ENCODE measurements at regions not wholly inside any gene's neighbourhood (a gene's known extent, or its start where the extent isn't known, plus 50 kb on each side); places are given as distances from the start of the nearest gene placed in this dataset.
"Not testable (repeated sequence)": the region's sequence is repeated elsewhere in the genome, so short reads cannot be mapped to it uniquely, and the experiment has no call there.

- no peak overlapping the region for H3K27ac ChIP-seq
- no peaks in the 10 kb centered on the region for H3K9me3 ChIP-seq (ENCODE audit: low read depth, low read length)
- H3K9ac ChIP-seq (ENCODE audit: insufficient read length): no peak overlapping the region
- H3K36me3 ChIP-seq (ENCODE audit: insufficient read depth, low read length): no peaks in the 10 kb centered on the region
- TF ChIP-seq FOXP2 (optimal IDR thresholded peaks at IDR 0.05; ENCODE audit: control extremely low read depth, extremely low read length, insufficient read depth): no peak
- TF ChIP-seq EZH2 (IDR thresholded peaks at IDR 0.05): no peak
- TF ChIP-seq POLR2AphosphoS5 (IDR thresholded peaks at IDR 0.05; ENCODE audit: borderline replicate concordance, low read depth, low read length): no peak
- no peak for DNase-seq (ENCODE audit: low read depth, low spot score)
- no peak overlapping the region for H3K4me3 ChIP-seq
Observed at GRCh38 chr20:63136296-63136695, 79.6 kb downstream of the YTHDF1 start.

- H3K9ac ChIP-seq (ENCODE audit: insufficient read length): no peak overlapping the region
- no peaks in the 10 kb centered on the region for H3K36me3 ChIP-seq (ENCODE audit: insufficient read depth, low read length)
- no peak for DNase-seq (ENCODE audit: low read depth, low spot score)
- no peak overlapping the region for H3K4me3 ChIP-seq
- H3K9me3 ChIP-seq (ENCODE audit: low read depth, low read length): no peaks in the 10 kb centered on the region
- TF ChIP-seq FOXP2 (optimal IDR thresholded peaks at IDR 0.05; ENCODE audit: control extremely low read depth, extremely low read length, insufficient read depth) (no peak), POLR2AphosphoS5 (IDR thresholded peaks at IDR 0.05; ENCODE audit: borderline replicate concordance, low read depth, low read length) (no peak), EZH2 (IDR thresholded peaks at IDR 0.05) (no peak)
- H3K27ac ChIP-seq: no peak overlapping the region
Observed at GRCh38 chr20:63135411-63135810, 80.5 kb downstream of the YTHDF1 start.

DNA sequence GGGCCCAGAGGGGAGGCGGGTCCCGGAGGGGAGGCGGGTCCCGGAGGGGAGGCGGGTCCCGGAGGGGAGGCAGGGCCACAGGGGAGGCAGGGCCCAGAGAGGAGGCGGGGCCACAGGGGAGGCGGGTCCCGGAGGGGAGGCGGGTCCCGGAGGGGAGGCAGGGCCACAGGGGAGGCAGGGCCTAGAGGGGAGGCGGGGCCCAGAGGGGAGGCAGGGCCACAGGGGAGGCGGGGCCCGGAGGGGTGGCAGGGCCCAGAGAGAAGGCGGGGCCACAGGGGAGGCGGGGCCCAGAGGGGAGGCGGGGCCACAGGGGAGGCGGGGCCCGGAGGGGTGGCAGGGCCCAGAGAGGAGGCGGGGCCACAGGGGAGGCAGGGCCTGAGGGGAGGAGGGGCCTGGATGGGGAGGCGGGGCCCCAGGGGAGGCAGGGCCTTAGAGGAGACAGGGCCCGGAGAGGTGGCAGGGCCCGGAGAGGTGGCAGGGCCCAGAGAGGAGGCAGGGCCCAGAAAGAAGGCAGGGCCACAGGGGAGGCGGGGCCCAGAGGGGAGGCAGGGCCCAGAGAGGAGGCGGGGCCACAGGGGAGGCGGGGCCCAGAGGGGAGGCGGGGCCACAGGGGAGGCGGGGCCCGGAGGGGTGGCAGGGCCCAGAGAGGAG lies 81.1 kb downstream of the YTHDF1 start:
- DNase-seq (ENCODE audit: low read depth, low spot score); H3K4me3 ChIP-seq; H3K36me3 ChIP-seq (ENCODE audit: insufficient read depth, low read length); H3K27ac ChIP-seq; H3K9ac ChIP-seq (ENCODE audit: insufficient read length); H3K9me3 ChIP-seq (ENCODE audit: low read depth, low read length): not testable (repeated sequence)

- H3K9ac ChIP-seq (ENCODE audit: insufficient read length): no peak overlapping the region
- no peak overlapping the region for H3K27ac ChIP-seq
- no peaks in the 10 kb centered on the region for H3K9me3 ChIP-seq (ENCODE audit: low read depth, low read length)
- TF ChIP-seq FOXP2 (optimal IDR thresholded peaks at IDR 0.05; ENCODE audit: control extremely low read depth, extremely low read length, insufficient read depth) (no peak), EZH2 (IDR thresholded peaks at IDR 0.05) (no peak), POLR2AphosphoS5 (IDR thresholded peaks at IDR 0.05; ENCODE audit: borderline replicate concordance, low read depth, low read length) (no peak)
- DNase-seq (ENCODE audit: low read depth, low spot score): no peak
- H3K36me3 ChIP-seq (ENCODE audit: insufficient read depth, low read length): no peaks in the 10 kb centered on the region
- no peak overlapping the region for H3K4me3 ChIP-seq
Observed at GRCh38 chr20:63134201-63134612, 81.7 kb downstream of the YTHDF1 start.

DNA sequence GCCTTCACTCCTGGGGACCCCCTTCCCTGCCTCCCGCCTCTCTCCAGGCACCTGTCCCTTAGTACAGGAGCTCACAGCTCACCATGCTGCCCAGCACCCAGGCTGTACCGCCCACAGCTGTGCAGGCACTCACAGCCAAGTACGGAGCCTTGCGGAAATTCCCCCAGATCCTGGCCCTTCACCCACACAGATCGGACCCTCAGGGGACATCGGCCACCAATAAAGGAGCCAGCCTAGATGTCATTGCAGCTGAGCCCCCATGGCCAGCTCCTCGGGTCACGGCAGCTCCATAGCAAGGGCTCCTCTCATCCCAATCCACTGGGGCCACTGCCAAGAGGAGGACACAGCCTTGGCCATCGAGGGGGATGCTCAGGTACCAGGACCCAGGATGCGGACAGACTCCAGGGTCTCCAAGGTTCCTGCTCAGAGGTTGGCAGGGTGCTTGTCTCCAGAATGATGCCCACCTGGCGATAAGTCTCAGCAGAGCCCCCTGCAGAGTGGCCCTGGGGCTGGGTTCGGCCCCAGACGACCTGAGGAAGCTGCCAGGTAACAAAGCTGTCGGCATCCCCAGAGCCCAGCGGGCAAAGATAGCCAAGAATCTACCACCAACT lies 82.3 kb downstream of the YTHDF1 start:
- Histone ChIP-seq H3K36me3 (ENCODE audit: insufficient read depth, low read length) (no peaks in the 10 kb centered on the region), H3K27ac (no peak overlapping the region), H3K9ac (ENCODE audit: insufficient read length) (no peak overlapping the region), H3K4me3 (no peak overlapping the region), H3K9me3 (ENCODE audit: low read depth, low read length) (no peaks in the 10 kb centered on the region)
- no peak for DNase-seq (ENCODE audit: low read depth, low spot score)
- TF ChIP-seq POLR2AphosphoS5 (IDR thresholded peaks at IDR 0.05; ENCODE audit: borderline replicate concordance, low read depth, low read length): no peak
- TF ChIP-seq FOXP2 (optimal IDR thresholded peaks at IDR 0.05; ENCODE audit: control extremely low read depth, extremely low read length, insufficient read depth): no peak
- TF ChIP-seq EZH2 (IDR thresholded peaks at IDR 0.05): no peak

DNA sequence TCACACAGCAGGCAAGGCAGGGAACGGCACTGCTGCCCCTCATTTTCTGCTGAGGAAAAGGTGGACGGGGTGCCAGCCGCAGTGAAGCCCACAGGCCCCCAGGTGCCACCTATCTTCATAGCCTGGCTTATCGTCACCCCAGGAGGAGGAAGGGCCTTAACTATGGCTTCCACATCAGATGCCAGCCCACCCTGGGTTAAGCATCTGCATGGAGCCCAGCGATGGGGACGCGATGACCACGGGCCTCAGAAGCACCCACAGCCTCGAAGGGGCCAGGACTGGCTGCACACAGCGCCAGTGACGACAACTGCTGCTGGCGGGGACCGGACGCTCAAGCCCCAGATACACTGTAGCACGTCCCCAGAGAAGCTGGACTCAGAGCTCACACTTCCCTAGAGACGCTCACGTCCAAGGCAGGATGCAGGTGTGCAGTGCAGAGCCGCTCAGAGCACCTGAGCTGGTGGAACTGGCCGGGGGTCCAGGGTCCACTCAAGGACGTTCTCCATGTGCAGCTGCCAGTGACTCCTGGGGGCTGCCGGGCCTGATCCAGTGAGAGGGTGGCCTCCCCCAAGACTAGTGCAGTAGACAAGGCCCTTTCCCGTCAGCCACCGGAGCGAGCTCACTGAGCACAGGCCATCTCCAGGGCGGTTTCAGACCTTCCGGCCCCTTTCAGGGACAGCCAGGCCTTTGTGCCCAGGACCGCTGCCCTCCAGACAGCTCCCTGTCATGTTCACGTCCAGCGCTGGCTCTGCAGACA lies 83.0 kb downstream of the YTHDF1 start:
- Histone ChIP-seq H3K36me3 (ENCODE audit: insufficient read depth, low read length) (no peaks in the 10 kb centered on the region), H3K9me3 (ENCODE audit: low read depth, low read length) (no peaks in the 10 kb centered on the region), H3K4me3 (no peak overlapping the region), H3K27ac (no peak overlapping the region), H3K9ac (ENCODE audit: insufficient read length) (no peak overlapping the region)
- TF ChIP-seq POLR2AphosphoS5 (IDR thresholded peaks at IDR 0.05; ENCODE audit: borderline replicate concordance, low read depth, low read length): no peak
- TF ChIP-seq EZH2 (IDR thresholded peaks at IDR 0.05): no peak
- TF ChIP-seq FOXP2 (optimal IDR thresholded peaks at IDR 0.05; ENCODE audit: control extremely low read depth, extremely low read length, insufficient read depth): no peak
- DNase-seq (ENCODE audit: low read depth, low spot score): no peak

- no peak overlapping the region for H3K27ac ChIP-seq
- no peak for DNase-seq (ENCODE audit: low read depth, low spot score)
- TF ChIP-seq EZH2 (IDR thresholded peaks at IDR 0.05): no peak
- TF ChIP-seq POLR2AphosphoS5 (IDR thresholded peaks at IDR 0.05; ENCODE audit: borderline replicate concordance, low read depth, low read length): no peak
- TF ChIP-seq FOXP2 (optimal IDR thresholded peaks at IDR 0.05; ENCODE audit: control extremely low read depth, extremely low read length, insufficient read depth): no peak
- H3K36me3 ChIP-seq (ENCODE audit: insufficient read depth, low read length): no peaks in the 10 kb centered on the region
- H3K4me3 ChIP-seq: no peak overlapping the region
- no peak overlapping the region for H3K9ac ChIP-seq (ENCODE audit: insufficient read length)
- H3K9me3 ChIP-seq (ENCODE audit: low read depth, low read length): no peaks in the 10 kb centered on the region
Observed at GRCh38 chr20:63132131-63132714, 83.7 kb downstream of the YTHDF1 start.

All from SK-N-MC (cell line).